HUES64 (cell line): ENCODE measurements at regions not wholly inside any gene's neighbourhood (a gene's known extent, or its start where the extent isn't known, plus 50 kb on each side); places are given as distances from the start of the nearest gene placed in this dataset.

Experiments used
- H3K27ac ChIP-seq: 2 replicates; pipeline ENCODE4 v1.7.0; 2013; ENCODE audit warnings: low read depth, low read length, inconsistent platforms
- H3K27me3 ChIP-seq: 2 replicates; pipeline ENCODE4 v1.6.1; 2013; ENCODE audit warnings: mild to moderate bottlenecking, low read length; ENCODE audit not compliant: insufficient read depth
- H3K36me3 ChIP-seq: 2 replicates; pipeline ENCODE4 v1.6.1; 2013; ENCODE audit warnings: mild to moderate bottlenecking, low read length; ENCODE audit not compliant: insufficient read depth
- H3K4me1 ChIP-seq: 2 replicates; pipeline ENCODE4 v1.6.1; 2013; ENCODE audit warnings: mild to moderate bottlenecking, low read length, moderate library complexity; ENCODE audit not compliant: insufficient read depth
- H3K4me3 ChIP-seq: 2 replicates; pipeline ENCODE4 v1.5.1; 2013; ENCODE audit warnings: mild to moderate bottlenecking, low read length, moderate library complexity
- H3K9ac ChIP-seq: 2 replicates; pipeline ENCODE4 v1.6.1; 2013; ENCODE audit warnings: mild to moderate bottlenecking, low read depth, low read length
- H3K9me3 ChIP-seq: 2 replicates; pipeline ENCODE4 v1.6.1; 2013; ENCODE audit warnings: low read depth, low read length; ENCODE audit not compliant: insufficient read depth
- WGBS: fragments of 150-250, 120-280 bp; methylation state at CpG from one replicate; pipeline ENCODE4 v1.1.7; 2013; ENCODE audit warnings: missing lambda C conversion rate; 5-methylcytosine and 5-hydroxymethylcytosine counted together

DNA sequence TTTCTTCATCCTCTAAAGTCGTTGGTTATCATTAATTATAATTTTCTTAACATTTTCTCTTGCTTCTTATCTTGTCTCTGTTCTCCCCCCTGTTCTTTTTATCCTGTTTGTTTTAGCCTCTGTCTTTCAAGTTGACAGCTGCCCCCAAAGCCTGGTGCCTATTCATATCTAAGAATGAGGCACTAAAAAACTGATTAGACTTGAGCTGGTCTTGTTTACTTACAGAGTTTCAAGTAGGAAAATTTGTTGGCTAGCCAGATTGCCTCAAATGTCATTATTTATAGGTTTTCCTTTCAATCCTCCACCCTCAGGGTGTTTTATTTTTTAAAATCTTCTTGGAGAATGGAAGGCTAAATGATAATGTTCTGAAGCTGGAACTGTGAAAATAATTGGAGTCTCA, 236.0 kb downstream of the UTP18 start:
- H3K27me3 ChIP-seq, result no peaks in the 10 kb centered on the region
- H3K9me3 ChIP-seq, result no peaks in the 10 kb centered on the region
- H3K4me1 ChIP-seq, result no peaks in the 10 kb centered on the region
- H3K9ac ChIP-seq, result no peak overlapping the region
- no peaks in the 10 kb centered on the region for H3K36me3 ChIP-seq
- 100% methylated on average over 1 of the region's 1 CpG for WGBS
- no peak overlapping the region for H3K4me3 ChIP-seq
- no peak overlapping the region for H3K27ac ChIP-seq

DNA sequence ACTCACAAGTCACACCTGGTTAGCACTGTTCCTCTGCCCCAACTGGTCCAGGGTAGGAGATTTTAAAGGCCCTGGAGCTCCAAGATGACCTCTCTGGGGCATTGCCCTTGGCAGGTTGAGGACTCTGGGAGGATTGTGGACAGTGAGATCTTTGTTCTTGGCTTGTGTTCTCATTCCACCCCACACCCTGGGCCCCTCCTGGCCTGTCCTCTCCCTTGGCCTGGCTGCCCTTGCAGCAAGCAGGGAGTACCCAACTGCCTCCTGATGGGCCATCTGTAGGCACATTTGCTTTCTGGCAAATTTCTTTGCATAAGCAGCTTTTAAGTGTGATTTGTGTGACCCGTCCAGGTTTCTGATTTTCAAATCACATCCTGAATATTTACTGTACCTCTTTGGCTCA, 239.6 kb downstream of the UTP18 start:
- H3K27ac ChIP-seq, result no peak overlapping the region
- H3K4me3 ChIP-seq, result no peak overlapping the region
- no peaks in the 10 kb centered on the region for H3K4me1 ChIP-seq
- no peak overlapping the region for H3K9ac ChIP-seq
- no peaks in the 10 kb centered on the region for H3K9me3 ChIP-seq
- no peaks in the 10 kb centered on the region for H3K27me3 ChIP-seq
- WGBS, result 81% methylated on average over 1 of the region's 1 CpG
- H3K36me3 ChIP-seq, result no peaks in the 10 kb centered on the region

DNA sequence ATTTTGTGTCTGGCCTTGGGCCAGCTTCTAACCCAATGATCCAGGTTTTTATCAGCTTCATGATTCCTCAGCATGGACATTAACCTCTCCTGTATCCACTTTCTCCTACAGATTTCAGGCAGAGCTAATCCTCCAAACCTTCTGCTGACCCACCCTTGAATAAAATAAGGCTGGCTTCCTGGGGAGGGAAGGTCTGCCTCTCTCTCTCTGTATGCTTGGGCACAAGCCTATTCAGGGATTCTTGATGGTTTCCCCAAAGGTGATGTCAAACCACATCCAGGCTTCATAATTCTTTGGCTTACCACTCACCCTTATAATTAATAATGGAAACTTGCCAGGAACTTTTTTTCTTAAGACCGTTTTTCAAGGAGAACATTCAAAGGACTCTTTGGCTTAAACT, 240.1 kb downstream of the UTP18 start:
- no peaks in the 10 kb centered on the region for H3K9me3 ChIP-seq
- no peak overlapping the region for H3K9ac ChIP-seq
- no peaks in the 10 kb centered on the region for H3K27me3 ChIP-seq
- WGBS, result 88% methylated on average over 1 of the region's 1 CpG
- H3K27ac ChIP-seq, result no peak overlapping the region
- H3K36me3 ChIP-seq, result no peaks in the 10 kb centered on the region
- H3K4me3 ChIP-seq, result no peak overlapping the region
- no peaks in the 10 kb centered on the region for H3K4me1 ChIP-seq

DNA sequence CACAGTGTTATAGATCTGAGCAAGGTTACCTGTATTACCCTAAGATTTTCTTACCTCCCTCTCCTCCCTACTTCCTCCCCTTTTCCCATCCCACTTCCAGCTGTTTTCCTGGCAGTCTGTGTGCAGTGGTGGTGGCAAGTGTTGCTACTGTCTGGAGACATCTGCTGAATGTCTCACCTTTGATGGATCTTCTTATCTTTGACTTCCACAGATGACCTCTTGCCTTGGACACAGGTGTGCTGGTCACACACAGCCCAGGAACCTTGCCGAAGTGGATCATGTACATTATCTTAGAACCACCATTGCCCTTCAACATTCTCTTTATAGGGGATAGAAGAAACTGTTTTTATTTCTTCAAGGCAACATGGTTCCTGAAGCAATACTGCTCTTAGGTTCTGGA, 245.1 kb downstream of the UTP18 start:
- H3K9me3 ChIP-seq, result no peaks in the 10 kb centered on the region
- H3K9ac ChIP-seq, result no peak overlapping the region
- H3K27me3 ChIP-seq, result no peaks in the 10 kb centered on the region
- H3K27ac ChIP-seq, result no peak overlapping the region
- no peaks in the 10 kb centered on the region for H3K4me1 ChIP-seq
- no peak overlapping the region for H3K4me3 ChIP-seq
- H3K36me3 ChIP-seq, result no peaks in the 10 kb centered on the region
- WGBS, result 100% methylated on average over 1 of the region's 1 CpG

DNA sequence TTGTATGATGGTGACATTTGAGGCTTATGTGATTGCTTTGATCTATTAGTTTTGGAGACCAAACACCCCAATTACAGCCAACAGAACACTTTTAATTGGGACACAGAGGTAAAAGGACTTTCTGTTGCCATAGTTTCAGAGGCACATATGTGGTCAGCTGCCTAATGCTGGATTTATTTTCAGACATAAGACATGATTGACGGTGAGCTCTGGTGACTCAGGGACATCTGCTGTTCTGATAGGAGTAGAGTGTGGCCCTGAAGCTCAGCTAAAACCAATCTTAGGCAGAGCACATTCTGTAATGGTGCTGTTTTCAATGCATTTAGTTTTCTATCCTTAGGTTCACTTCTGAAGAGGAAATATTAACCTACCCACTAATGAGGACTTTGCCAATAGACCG, 247.1 kb downstream of the UTP18 start:
- Histone ChIP-seq H3K9ac (no peak overlapping the region), H3K27me3 (no peaks in the 10 kb centered on the region), H3K36me3 (no peaks in the 10 kb centered on the region), H3K27ac (no peak overlapping the region), H3K4me1 (no peaks in the 10 kb centered on the region), H3K4me3 (no peak overlapping the region), H3K9me3 (no peaks in the 10 kb centered on the region)
- 89% methylated on average over 2 of the region's 2 CpGs for WGBS

DNA sequence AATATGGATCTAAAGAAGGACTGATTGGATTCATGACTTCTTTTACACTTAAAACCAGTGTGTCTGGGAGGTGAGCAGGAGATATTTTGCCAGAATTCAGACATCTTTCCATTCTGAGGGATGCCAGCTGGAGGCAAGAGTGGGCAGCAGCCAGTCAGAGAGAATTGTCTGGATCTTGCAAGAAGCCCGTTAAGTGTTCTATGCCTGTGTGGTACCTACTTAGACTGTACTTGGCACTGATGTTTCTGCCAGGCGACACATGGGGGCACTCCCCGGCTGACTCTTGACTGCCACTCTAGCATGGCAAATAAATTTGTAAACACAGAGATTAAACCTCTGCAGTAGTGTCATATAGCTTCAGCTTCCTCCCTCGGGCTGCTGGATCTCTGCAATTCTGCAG, 247.7 kb downstream of the UTP18 start:
- WGBS, result 93% methylated on average over 4 of the region's 4 CpGs
- no peaks in the 10 kb centered on the region for H3K9me3 ChIP-seq
- H3K4me3 ChIP-seq, result no peak overlapping the region
- no peak overlapping the region for H3K27ac ChIP-seq
- H3K27me3 ChIP-seq, result no peaks in the 10 kb centered on the region
- H3K36me3 ChIP-seq, result no peaks in the 10 kb centered on the region
- no peak overlapping the region for H3K9ac ChIP-seq
- no peaks in the 10 kb centered on the region for H3K4me1 ChIP-seq

DNA sequence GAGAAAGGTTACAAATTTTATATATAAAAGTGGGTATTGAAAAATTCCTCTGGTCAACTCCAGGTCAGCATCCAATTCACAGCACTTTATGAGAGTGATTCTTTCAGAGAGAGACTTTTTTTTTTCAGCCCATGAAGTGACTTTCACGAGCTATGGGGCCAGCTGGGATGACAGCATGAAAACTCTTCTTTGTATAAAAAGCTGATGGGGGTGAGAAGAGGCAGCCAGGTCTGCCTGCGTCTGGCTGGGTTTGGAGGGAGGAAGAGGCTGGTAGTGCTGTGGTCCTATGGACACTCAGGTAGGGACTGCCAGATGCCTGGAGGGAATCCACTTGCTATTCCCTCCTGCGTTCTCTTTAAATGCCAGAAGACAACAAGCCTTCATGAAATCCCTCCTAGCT, 250.6 kb downstream of the UTP18 start:
- no peak overlapping the region for H3K4me3 ChIP-seq
- no peak overlapping the region for H3K9ac ChIP-seq
- no peaks in the 10 kb centered on the region for H3K4me1 ChIP-seq
- no peaks in the 10 kb centered on the region for H3K36me3 ChIP-seq
- no peaks in the 10 kb centered on the region for H3K9me3 ChIP-seq
- H3K27ac ChIP-seq, result no peak overlapping the region
- WGBS, result 85% methylated on average over 3 of the region's 3 CpGs
- H3K27me3 ChIP-seq, result no peaks in the 10 kb centered on the region

DNA sequence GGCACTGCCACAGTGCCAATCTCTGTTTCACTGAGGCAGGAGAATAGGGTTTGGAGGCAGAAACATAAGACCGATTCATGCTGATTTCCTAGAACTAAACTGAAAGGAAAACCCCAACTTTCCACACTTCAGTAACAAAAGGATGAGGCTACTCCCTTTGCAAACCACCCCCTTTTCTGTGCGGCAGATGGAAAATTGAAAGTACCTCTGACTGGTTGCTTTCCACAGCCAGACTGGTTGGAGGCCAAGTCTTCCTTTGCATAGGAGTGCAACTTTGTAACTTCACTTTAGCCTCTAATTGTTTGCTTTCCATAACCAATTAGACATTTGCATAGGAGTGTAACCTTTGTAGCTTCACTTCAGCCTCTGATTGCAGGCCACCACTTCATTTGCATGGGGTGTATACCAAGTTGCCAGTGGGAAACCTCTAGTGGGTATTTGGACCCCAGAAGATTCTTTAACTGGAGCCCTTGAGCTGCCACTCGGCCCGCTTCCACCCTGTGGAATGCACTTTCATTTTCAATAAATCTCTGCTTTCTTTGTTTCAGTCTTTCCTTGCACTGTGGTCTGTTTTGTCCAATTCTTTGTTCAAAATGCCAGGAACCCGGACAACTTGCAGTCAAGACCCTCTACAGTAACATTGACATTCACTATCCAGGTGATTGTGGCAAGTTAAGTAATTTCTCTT, 252.0 kb downstream of the UTP18 start:
- no peaks in the 10 kb centered on the region for H3K27me3 ChIP-seq
- no peaks in the 10 kb centered on the region for H3K36me3 ChIP-seq
- H3K9me3 ChIP-seq, result no peaks in the 10 kb centered on the region

DNA sequence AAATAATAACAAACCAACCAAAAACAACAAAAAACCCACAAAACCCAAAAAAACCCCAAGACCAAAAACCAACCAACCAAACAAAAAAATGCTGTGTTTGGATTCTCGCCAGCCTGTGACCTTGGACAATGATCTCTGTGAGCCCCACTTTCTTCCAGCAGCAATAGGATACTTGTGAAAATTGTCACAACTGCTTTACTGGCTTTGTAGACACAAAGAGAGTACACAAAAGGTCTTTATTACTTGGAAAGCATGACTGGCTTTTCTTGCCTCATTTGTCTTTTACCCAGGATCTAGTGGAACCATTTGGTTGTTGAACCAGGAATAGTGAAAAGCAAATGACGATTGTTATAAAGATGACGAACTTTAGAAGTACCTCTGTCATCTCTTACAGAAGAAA, 256.6 kb downstream of the UTP18 start:
- 93% methylated on average over 3 of the region's 3 CpGs for WGBS
- no peaks in the 10 kb centered on the region for H3K27me3 ChIP-seq
- H3K9ac ChIP-seq, result no peak overlapping the region
- H3K36me3 ChIP-seq, result no peaks in the 10 kb centered on the region
- H3K4me1 ChIP-seq, result no peaks in the 10 kb centered on the region
- no peaks in the 10 kb centered on the region for H3K9me3 ChIP-seq
- H3K4me3 ChIP-seq, result no peak overlapping the region
- H3K27ac ChIP-seq, result no peak overlapping the region

More for the DNA sequence above, 252.0 kb downstream of the UTP18 start:
- no peak overlapping the region for H3K4me3 ChIP-seq
- H3K4me1 ChIP-seq, result no peaks in the 10 kb centered on the region
- H3K9ac ChIP-seq, result no peak overlapping the region
- 88% methylated on average over 5 of the region's 5 CpGs for WGBS
- no peak overlapping the region for H3K27ac ChIP-seq

DNA sequence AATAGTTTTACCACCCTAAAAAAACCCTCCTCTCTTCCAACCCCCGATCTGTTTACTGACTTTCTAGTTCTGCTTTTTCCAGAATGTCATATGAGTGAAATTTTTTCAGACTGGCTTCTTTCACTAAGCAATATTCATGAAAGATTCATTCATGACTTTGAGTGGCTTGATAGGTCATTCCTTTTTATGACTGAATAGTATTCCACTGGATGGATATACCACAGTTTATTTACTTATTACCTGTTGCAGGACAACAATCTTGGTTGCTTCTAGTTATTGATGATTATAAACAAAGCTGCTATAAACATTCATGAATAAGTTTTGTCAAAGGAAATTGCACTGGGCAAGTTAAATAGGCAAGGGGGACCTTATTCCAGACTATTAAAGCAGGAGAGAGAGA, 264.2 kb downstream of the UTP18 start:
- H3K4me3 ChIP-seq, result no peak overlapping the region
- H3K36me3 ChIP-seq, result no peaks in the 10 kb centered on the region
- H3K9ac ChIP-seq, result no peak overlapping the region
- no peaks in the 10 kb centered on the region for H3K9me3 ChIP-seq
- WGBS, result no CpG with 5 or more reads among the region's 1 CpG
- no peaks in the 10 kb centered on the region for H3K4me1 ChIP-seq
- no peak overlapping the region for H3K27ac ChIP-seq
- H3K27me3 ChIP-seq, result no peaks in the 10 kb centered on the region

DNA sequence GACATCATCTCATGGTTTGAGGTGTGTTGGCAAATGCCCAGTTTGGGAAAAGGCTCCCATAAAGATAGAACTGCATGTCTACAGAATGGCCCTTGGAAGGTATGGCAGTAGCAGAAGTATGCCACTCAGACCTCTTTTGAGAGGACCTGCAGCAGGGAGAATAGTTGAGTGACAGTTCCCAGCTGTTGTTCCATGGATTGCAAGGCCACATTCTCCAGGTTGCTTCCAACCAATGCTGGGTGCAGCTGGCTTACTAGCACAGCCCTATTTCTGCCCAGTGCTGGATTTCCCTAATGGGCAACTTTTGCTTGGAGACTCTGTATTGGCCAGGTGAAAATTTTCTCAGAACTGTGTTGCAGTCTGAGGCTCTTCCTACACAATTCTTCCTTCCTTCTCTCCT, 266.2 kb downstream of the UTP18 start:
- no peak overlapping the region for H3K4me3 ChIP-seq
- H3K9ac ChIP-seq, result no peak overlapping the region
- no peaks in the 10 kb centered on the region for H3K9me3 ChIP-seq
- H3K27me3 ChIP-seq, result no peaks in the 10 kb centered on the region
- H3K4me1 ChIP-seq, result no peaks in the 10 kb centered on the region
- H3K27ac ChIP-seq, result no peak overlapping the region
- H3K36me3 ChIP-seq, result no peaks in the 10 kb centered on the region
